ENCODE measurements at regions not wholly inside any gene's neighbourhood (a gene's known extent, or its start where the extent isn't known, plus 50 kb on each side); places are given as distances from the start of the nearest gene placed in this dataset.

DNA sequence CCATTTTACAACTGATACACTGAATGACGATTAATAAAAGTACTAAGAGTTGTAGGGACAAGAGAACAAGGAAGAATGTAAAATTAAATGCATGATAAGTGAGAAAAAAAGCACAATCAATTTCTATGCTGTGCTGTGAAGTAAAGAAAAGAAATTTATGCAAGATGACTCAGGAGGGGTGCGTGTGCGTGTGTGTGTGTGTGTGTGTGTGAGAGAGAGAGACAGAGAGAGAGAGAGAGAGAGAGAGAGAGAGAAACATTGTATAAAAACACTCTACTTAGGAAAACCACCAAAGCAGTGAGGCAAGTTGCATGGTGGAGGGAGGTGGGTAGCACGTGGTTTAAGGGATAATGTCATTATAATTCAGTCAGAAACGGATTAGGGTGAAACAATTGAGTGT lies 580.8 kb upstream of the ALCAM start:
- CTCF ChIA-PET, result no interaction called here
- FAIRE-seq, result no peak
- no peak overlapping the region for H3K4me3 ChIP-seq
- no peak overlapping the region for H3K9ac ChIP-seq (ENCODE audit: control insufficient read depth, insufficient read depth, low read length)
- in situ Hi-C loops (cut with MboI), result no loop called here
- H3K9me3 ChIP-seq (replicated peaks; ENCODE audit: control insufficient read depth, insufficient read depth, low read length), result no peaks in the 10 kb centered on the region
- H3K79me2 ChIP-seq (ENCODE audit: control insufficient read depth, insufficient read depth, low read length), result no peaks in the 10 kb centered on the region
- SMC1A ChIA-PET (ENCODE audit: uncharacterized antibody, unreplicated experiment), result no interaction called here
- RAD21 ChIA-PET (ENCODE audit: unreplicated experiment), result no interaction called here
- 24% methylated on average over 5 of the region's 5 CpGs for WGBS (ENCODE audit: insufficient coverage, insufficient replicate concordance, low lambda C conversion rate, missing lambda C conversion rate)
- H3K36me3 ChIP-seq (ENCODE audit: control insufficient read depth in 2 of 2, insufficient read depth in 2 of 2, low read length in 1 of 2), result no peaks in the 10 kb centered on the region
- no peaks in the 10 kb centered on the region for H4K20me1 ChIP-seq (ENCODE audit: control insufficient read depth, insufficient read depth)
- no peaks in the 10 kb centered on the region for H3K4me1 ChIP-seq (ENCODE audit: control insufficient read depth, insufficient read depth, low read length)
- no TSS peak for BruUV-seq (replicated peaks)
- POLR2A ChIA-PET, result no interaction called here
- no peak for DNase-seq (ENCODE audit: low read depth, low spot score)
- no peak overlapping the region for H2AFZ ChIP-seq (ENCODE audit: control insufficient read depth, low read depth, low read length)
- intact Hi-C loops (cut with micrococcal nuclease; ENCODE audit: unreplicated experiment), result no loop called here
- no peak for ATAC-seq
- H3K27ac ChIP-seq (ENCODE audit: control insufficient read depth, insufficient read depth), result no peak overlapping the region
- H3K27me3 ChIP-seq (replicated peaks in 1 of 2; ENCODE audit: control insufficient read depth in 2 of 2, insufficient read depth in 2 of 2, low read length in 1 of 2), result no peaks in the 10 kb centered on the region
- no peak overlapping the region for H3K4me2 ChIP-seq (ENCODE audit: control insufficient read depth, insufficient read depth)
- TF ChIP-seq SMAD5 (IDR thresholded peaks at IDR 0.05; ENCODE audit: low read depth), result no peak
- TF ChIP-seq CREB1 (IDR thresholded peaks at IDR 0.05; ENCODE audit: low read depth), result no peak
- TF ChIP-seq RAD21 (IDR thresholded peaks at IDR 0.05; ENCODE audit: insufficient read depth, low read depth, low read length), result no peak
- no peak for TF ChIP-seq BMI1 (IDR thresholded peaks at IDR 0.05; ENCODE audit: borderline replicate concordance)
- TF ChIP-seq ZNF217 (IDR thresholded peaks at IDR 0.05), result no peak
- no peak for TF ChIP-seq ETV6 (conservative IDR thresholded peaks at IDR 0.05 in 1 of 2, IDR thresholded peaks at IDR 0.05 in 1 of 2; ENCODE audit: borderline replicate concordance in 1 of 2, low read depth in 1 of 2)
- TF ChIP-seq, protein P1, sequence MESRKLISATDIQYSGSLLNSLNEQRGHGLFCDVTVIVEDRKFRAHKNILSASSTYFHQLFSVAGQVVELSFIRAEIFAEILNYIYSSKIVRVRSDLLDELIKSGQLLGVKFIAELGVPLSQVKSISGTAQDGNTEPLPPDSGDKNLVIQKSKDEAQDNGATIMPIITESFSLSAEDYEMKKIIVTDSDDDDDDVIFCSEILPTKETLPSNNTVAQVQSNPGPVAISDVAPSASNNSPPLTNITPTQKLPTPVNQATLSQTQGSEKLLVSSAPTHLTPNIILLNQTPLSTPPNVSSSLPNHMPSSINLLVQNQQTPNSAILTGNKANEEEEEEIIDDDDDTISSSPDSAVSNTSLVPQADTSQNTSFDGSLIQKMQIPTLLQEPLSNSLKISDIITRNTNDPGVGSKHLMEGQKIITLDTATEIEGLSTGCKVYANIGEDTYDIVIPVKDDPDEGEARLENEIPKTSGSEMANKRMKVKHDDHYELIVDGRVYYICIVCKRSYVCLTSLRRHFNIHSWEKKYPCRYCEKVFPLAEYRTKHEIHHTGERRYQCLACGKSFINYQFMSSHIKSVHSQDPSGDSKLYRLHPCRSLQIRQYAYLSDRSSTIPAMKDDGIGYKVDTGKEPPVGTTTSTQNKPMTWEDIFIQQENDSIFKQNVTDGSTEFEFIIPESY (IDR thresholded peaks at IDR 0.05), result no peak
- TF ChIP-seq, protein P2, sequence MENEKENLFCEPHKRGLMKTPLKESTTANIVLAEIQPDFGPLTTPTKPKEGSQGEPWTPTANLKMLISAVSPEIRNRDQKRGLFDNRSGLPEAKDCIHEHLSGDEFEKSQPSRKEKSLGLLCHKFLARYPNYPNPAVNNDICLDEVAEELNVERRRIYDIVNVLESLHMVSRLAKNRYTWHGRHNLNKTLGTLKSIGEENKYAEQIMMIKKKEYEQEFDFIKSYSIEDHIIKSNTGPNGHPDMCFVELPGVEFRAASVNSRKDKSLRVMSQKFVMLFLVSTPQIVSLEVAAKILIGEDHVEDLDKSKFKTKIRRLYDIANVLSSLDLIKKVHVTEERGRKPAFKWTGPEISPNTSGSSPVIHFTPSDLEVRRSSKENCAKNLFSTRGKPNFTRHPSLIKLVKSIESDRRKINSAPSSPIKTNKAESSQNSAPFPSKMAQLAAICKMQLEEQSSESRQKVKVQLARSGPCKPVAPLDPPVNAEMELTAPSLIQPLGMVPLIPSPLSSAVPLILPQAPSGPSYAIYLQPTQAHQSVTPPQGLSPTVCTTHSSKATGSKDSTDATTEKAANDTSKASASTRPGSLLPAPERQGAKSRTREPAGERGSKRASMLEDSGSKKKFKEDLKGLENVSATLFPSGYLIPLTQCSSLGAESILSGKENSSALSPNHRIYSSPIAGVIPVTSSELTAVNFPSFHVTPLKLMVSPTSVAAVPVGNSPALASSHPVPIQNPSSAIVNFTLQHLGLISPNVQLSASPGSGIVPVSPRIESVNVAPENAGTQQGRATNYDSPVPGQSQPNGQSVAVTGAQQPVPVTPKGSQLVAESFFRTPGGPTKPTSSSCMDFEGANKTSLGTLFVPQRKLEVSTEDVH (IDR thresholded peaks at IDR 0.05; ENCODE audit: low read depth, partially characterized antibody), result no peak
- no peak for TF ChIP-seq ESRRA (IDR thresholded peaks at IDR 0.05; ENCODE audit: low read length)
- TF ChIP-seq, protein P3, sequence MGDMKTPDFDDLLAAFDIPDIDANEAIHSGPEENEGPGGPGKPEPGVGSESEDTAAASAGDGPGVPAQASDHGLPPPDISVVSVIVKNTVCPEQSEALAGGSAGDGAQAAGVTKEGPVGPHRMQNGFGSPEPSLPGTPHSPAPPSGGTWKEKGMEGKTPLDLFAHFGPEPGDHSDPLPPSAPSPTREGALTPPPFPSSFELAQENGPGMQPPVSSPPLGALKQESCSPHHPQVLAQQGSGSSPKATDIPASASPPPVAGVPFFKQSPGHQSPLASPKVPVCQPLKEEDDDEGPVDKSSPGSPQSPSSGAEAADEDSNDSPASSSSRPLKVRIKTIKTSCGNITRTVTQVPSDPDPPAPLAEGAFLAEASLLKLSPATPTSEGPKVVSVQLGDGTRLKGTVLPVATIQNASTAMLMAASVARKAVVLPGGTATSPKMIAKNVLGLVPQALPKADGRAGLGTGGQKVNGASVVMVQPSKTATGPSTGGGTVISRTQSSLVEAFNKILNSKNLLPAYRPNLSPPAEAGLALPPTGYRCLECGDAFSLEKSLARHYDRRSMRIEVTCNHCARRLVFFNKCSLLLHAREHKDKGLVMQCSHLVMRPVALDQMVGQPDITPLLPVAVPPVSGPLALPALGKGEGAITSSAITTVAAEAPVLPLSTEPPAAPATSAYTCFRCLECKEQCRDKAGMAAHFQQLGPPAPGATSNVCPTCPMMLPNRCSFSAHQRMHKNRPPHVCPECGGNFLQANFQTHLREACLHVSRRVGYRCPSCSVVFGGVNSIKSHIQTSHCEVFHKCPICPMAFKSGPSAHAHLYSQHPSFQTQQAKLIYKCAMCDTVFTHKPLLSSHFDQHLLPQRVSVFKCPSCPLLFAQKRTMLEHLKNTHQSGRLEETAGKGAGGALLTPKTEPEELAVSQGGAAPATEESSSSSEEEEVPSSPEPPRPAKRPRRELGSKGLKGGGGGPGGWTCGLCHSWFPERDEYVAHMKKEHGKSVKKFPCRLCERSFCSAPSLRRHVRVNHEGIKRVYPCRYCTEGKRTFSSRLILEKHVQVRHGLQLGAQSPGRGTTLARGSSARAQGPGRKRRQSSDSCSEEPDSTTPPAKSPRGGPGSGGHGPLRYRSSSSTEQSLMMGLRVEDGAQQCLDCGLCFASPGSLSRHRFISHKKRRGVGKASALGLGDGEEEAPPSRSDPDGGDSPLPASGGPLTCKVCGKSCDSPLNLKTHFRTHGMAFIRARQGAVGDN (IDR thresholded peaks at IDR 0.05), result no peak
- no peak for TF ChIP-seq PAX8 (IDR thresholded peaks at IDR 0.05)
- TF ChIP-seq RBBP5 (conservative IDR thresholded peaks at IDR 0.05), result no peak
- no peak for TF ChIP-seq RFX5 (IDR thresholded peaks at IDR 0.05; ENCODE audit: low read depth, low read length)
- no peak for TF ChIP-seq SIX5 (IDR thresholded peaks at IDR 0.05; ENCODE audit: low read depth, low read length, severe bottlenecking)
- TF ChIP-seq YY1 (IDR thresholded peaks at IDR 0.05; ENCODE audit: low read depth, low read length), result no peak
- no peak for TF ChIP-seq CBFB (IDR thresholded peaks at IDR 0.05; ENCODE audit: low read depth)
- TF ChIP-seq, protein P4, sequence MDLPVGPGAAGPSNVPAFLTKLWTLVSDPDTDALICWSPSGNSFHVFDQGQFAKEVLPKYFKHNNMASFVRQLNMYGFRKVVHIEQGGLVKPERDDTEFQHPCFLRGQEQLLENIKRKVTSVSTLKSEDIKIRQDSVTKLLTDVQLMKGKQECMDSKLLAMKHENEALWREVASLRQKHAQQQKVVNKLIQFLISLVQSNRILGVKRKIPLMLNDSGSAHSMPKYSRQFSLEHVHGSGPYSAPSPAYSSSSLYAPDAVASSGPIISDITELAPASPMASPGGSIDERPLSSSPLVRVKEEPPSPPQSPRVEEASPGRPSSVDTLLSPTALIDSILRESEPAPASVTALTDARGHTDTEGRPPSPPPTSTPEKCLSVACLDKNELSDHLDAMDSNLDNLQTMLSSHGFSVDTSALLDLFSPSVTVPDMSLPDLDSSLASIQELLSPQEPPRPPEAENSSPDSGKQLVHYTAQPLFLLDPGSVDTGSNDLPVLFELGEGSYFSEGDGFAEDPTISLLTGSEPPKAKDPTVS (IDR thresholded peaks at IDR 0.05; ENCODE audit: low read depth, low read length), result no peak
